OCI-LY7 (cell line): ENCODE measurements at regions not wholly inside any gene's neighbourhood (a gene's known extent, or its start where the extent isn't known, plus 50 kb on each side); places are given as distances from the start of the nearest gene placed in this dataset.

Source experiments
- CTCF ChIP-seq: fragments of 200-600 bp; sonication (generic); conservative IDR thresholded peaks from 2 replicates; pipeline ENCODE4 v1.5.1; 2014; ENCODE audit warnings: mild to moderate bottlenecking, antibody characterized with exemption, low read length, moderate library complexity, mixed read lengths
- EZH2phosphoT487 ChIP-seq: fragments of 200-600 bp; sonication (generic); IDR thresholded peaks from 2 replicates; pipeline ENCODE4 v1.6.1; 2018; ENCODE audit warnings: low read depth, borderline replicate concordance, mild to moderate bottlenecking, mixed run types, antibody characterized with exemption, low read length, moderate library complexity, mixed read lengths

- TF ChIP-seq CTCF (no peak), EZH2phosphoT487 (no peak)
These were observed 1445.3 kb upstream of the MIR17HG start for GRCh38 chr13:89902223-89902622.
